ENCODE measurements at regions not wholly inside any gene's neighbourhood (a gene's known extent, or its start where the extent isn't known, plus 50 kb on each side); places are given as distances from the start of the nearest gene placed in this dataset.
"Not testable (repeated sequence)": the region's sequence is repeated elsewhere in the genome, so short reads cannot be mapped to it uniquely, and the experiment has no call there.

DNA sequence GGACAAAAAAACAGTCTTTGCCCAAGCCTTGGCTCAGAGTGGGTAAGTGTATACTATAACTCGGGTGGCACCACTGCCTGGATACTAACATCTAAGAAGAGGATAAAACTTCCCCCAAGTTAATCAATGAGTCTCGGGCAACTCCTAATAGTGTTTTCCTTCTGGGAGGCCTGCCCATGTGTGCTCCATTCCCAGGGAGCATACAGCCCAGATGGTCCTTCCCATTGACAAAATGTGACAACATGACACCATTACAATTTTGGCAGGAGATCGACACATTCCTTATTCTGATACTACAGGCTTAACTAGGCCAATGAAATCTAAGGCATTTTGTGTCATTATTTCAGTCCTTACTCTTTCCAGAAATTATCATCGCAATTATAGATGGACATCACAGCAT is 52.7 kb upstream of the CRIM1 start:
- DNase-seq: no peak

DNA sequence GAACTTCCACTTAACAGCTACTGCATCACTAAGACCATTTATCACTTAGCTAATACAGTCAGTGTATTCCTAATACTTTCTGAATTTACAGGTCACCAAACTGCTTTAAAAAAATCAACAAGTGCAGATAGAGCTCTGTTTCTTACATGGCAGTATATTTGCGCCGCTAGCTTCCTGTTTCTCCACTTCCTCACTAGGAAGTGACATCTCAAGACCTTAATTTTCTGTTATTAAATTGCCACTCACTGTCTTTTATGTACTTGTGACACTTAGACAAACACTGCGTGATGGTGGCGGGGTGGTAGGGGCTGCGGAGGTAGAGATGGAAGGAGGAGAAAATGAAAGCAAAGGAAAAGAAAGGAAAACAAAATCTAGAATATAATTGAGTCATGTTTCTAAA is 53.7 kb upstream of the CRIM1 start:
- DNase-seq: no peak

DNA sequence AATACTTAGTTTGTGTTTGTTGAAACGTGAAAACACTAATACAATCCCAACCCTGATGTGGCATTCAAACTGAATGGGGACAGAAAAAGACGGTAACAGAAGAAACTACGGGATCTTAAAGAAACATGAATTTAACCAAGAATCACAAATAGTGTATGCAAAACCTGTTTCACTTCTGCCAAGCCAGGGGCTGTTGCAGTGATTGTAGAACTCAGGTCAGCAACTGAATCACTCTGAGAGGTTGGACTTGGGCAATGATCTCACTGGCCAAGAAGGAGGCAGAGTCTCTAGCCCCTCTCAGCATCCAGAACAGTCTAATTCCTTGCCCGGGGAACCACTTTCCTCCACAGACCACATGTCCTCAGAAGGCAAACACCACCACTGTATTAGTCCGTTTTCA is 54.9 kb upstream of the CRIM1 start:
- DNase-seq: no peak

DNA sequence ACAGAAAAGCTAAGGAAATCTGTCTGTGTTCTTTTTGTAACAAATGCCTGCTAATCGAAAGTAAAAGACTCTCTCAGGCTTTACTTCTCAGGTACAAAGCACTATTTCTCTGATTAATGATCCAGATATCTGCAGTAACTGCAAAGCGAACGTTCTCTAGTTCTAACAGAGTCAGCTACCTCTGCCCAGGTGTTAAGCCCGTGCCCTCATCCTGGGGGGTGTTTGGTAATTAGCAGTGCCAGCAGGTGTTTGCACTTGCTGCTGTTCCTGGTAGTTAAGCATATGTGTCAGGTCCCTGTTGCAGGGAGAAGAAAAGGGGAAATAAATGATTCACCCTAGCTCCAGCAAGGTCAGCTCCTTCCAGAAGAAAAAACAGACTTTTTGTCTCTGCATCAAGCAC is 58.8 kb upstream of the CRIM1 start:
- no peak for DNase-seq

DNA sequence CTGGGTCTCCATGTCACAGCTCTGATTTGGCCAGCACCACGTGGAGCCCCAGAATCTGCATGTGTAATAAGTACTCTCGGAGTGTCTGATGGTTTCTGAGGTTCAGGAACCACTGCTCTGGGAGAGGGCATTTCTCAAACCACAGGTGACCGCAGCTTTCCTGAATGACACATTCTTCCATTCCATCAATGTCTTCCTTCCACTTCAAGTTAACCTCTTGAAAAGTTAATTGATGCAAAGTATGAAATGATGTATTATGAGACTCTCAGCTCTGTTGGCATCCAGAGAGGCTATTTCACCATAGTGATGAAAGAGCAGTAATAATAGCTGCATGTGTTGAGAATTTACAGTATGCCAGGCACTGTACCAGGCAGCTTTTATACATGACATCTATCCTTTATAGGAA is 61.3 kb upstream of the CRIM1 start:
- no peak for DNase-seq

DNA sequence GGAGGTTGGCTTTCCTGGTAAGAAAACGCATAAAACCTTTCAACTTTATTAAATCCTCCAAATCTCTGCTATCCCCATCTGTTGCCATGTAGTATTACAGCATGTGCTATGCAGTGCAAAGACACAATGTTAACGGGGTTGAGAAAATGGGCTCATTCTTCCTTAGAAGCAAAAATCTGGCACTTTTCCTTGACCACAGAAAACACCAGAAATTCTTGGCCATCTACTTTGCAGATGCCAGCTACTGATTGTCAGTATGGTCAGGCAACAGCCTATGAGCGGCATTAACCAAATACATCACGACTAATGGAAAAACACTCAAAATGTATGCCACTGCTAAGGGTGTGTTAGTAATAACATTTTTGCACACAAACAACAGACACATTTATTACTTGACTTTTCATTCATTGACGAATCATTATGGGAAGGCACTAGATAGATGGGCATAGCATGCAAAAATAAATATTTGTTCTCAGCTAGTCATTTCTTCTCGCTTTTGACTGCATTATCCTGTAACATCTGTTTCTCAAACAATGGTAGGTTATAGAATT is 65.2 kb upstream of the CRIM1 start:
- no peak for DNase-seq

DNA sequence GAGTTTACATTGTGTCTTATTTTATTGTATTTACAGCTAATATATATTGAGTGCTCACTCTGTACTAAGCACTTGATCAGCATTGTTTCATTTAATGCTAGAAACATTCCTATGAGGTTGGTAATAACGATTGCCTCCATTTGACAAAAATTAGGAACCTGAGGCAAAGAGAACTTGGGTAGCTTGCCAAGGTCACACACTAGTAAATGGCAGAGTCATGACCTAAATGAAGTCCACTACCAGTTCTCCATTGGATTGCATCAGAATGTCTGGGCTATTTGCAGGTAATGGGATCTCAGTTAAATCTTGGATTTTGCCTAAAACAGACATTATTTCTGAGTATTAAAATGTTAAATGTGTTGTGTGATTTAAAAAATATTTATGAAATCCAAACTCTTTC is 65.8 kb upstream of the CRIM1 start:
- DNase-seq: no peak

DNA sequence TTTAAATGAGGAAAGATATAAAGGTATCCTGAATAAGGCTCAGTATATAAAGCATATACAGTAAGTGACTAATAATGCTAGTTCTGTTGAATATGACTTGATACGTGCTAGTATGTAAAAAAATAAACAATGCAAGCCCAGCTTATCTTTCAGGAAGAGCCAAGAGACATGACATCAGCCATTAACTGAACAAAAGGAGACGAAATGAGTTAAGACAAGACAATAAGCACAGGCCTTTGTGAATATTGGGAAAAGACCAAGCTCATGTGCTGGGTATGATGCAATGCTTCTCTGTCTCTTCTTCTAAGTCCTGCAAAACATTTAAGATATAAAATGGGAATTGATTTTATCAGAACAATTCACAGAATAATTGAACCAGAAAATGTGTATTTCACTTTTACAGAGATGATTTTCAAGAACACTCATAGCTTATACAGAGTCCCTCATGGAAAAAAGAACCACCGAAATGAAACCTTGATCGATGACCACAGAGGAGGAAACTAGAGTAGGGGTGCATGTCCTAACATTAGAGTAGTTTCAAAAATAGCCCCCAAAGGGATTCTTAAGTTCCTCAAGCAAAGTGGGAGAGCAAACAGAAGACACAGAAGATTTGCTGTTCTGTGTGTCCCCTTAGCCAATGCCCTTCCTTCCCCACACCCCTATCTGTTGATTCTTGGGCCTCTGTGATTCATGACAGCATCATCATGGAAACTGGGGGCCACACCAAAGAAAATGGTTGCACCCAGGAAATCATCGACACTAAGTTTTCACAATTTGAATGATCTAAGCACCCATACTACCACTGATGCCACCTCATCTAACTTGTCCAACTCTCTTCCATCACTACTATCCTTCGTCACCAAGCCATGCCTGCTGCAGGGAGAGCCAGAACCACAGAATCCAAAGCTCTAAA is 68.0 kb upstream of the CRIM1 start:
- no peak for DNase-seq

DNA sequence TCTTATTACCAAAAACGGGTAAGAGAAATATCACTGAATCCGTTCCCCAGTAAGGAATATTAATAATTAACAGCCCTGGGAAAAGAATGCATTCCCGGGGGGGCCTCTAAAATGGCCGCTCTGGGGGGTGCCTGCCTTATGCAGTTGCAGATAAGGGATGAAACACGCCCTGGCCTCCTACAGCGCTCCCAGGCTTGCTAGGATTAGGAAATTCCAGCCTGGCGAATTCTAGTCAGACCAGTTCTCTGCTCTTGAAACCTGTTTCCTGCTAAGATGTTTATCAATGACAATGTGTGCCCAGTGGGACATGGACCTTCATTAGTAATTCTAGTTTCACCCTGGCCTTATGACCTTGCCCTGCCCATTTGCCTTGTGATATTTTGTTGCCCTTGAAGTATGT is 76.1 kb upstream of the CRIM1 start:
- not testable (repeated sequence) for DNase-seq

DNA sequence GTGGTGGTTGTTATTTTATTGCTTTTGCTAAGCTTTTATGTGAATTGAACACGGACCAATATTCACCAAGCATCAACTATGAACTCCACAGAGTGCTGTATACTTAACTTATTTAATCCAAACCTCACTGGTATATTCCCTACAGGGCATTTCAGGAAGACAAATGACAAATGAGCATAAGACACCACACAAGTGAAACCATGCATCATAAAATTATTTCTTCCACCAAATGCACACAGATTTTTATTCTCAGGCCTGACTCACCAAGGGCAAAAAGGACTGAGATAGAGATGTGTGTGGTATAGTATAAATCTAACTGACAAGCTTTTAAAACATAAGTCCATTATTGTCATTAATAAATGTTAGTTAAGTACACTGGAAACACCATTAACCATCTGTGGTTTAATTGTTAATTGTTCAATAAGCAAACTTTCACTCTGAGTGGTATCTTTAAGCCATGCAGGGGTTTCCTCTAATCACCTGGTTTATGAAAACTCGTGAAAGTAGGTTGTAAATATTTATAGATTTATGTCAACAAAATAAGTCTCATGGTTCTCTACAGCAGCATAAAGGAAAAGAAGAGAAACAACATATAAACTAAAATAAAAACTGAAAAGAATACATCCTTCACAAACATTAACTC is 77.6 kb upstream of the CRIM1 start:
- DNase-seq: no peak

DNA sequence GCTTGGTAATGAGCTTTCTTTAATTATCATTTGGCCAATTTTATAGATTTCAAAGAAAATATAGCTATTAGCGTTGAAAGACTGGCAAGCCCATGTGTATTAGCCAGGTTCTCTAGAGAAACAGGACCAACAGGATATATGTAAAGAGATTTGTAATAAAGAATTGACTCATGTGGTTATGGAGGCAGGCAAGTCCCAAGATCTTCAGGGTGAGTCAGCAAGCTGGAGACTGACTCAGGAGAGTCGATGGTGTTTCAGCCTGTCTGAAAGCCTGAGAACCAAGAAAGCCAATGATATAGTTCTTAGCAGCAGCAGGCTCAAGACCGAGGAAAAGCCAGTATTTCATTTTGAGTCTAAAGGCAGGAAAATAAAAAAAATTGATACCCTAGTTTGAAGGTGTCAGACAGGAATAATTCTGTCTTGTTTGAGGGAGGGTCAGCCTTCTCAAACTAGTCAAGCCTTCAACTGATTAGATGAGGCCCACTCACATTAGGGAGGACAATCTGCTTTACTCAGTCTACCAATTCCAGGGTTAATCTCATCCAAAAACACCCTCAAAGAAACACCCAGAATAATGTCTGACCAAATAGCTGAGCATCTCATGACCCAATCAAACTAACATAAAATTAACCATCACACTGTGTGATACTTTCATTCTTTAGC is 78.3 kb upstream of the CRIM1 start:
- DNase-seq: no peak

DNA sequence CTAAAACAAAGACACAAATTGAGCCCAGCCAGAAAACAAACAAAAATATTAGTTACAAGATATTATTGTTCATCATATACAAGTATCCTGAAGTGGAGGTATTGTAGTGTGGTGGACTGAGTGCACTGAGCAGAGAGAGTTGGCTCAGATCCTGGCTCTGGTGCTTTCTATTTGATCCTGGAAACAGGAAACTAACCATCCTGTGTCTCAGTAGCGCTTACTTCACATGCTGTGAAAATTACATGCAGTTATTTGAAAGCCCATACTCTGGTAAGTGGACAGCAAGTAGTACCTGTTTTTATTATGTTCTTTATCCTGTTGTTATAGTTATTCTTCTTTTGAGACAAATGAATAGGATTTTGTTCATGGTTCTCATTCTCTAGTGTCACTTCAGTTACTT is 84.3 kb upstream of the CRIM1 start:
- no peak for DNase-seq

DNA sequence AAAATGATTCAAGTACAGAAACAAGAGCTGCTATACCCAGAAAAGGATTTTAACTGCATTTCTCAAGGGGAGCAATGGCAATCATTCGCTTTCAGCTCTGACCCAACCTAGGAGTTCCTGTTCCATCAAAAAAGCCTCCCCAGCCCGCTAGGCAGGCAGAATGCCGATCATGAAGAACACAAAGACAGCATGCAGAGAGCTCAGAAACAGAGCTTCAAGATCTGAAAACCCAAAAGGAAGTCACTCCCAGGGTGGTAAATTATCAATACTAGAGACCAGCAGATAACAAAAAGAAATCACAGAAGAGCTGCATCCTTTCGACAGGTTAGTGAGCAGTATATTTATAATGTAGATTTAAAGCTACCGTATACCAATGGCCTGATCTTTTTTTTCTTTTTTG is 84.8 kb upstream of the CRIM1 start:
- no peak for DNase-seq

DNA sequence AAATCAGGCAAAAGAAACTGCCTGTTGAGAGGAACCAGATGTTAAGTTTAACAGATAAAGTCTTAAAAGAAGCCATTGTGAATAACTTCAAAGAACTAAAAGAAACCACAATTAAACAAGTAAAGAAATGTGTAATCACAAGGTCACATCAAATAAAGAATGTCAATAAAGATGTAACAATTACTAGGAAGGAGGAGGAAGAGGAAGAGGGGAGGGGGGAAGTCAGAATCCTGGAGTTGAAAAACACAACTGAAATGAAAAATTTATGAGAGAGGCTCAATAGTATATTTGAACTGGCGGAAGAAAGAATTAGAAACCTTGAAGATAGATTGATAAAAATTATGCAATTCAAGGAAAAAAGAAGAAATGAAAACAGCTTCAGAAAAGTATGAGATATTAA is 88.4 kb upstream of the CRIM1 start:
- no peak for DNase-seq

DNA sequence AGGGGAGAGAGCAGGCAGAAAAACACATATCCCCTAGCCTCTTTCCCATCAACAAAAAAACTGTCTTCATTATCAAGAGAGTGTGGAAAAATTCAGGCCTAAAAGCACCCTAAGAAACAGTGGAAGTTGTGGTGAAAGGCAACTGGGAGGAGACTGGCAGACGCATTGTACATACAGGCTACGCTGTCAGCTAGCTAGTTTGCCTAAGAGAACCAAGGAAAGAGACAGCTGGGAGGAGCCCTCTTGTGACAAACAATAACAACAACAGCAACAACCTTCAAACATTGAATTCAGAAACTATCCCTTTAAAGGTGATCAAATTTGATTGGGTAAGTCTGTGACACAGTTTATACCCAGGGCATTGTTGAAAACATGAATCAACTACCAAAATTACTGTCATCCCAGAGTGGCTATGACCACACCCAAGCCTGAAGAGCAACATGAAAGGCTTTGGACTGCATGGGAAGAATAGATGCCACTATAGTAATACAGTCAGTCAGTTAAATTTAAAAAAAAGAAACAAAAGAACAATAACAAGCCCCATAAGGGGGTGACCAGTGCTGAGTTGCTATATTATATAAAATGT is 88.9 kb upstream of the CRIM1 start:
- DNase-seq: no peak

DNA sequence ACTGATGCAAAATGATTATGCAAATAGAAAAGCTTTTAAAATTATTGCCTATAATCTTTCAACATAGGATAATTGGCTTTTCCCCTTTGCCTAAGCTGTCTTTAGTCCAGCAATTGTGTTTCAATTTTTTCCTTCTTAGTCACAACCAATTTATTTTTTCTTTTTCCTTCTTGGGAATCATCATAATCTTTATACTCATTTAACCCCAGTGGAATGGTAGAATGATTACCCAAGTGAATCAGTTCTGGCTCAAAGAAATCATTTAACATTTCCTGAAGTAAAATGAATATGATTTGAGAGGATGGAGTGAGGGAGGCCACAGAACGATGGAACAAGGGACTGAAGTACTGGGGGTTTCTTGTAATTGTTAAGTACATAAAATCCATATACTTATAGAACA is 93.0 kb upstream of the CRIM1 start:
- no peak for DNase-seq

DNA sequence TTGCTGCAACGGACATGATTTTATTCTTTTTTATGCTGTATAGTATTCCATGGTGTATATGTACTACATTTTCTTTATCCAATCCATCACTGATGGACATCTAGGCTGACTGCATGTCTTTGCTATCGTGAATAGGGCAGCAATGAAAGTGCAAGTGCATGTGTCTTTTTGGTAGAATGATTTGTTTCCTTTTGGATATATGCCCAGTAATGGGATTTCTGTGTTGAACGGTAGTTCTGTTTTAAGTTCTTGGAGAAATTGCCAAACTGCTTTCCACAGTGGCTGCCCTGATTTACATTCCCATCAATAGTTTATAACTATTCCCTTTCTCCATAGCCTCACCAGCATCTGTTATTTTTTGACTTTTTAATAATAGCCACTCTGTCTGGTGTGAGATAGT is 99.7 kb upstream of the CRIM1 start:
- no peak for DNase-seq

DNA sequence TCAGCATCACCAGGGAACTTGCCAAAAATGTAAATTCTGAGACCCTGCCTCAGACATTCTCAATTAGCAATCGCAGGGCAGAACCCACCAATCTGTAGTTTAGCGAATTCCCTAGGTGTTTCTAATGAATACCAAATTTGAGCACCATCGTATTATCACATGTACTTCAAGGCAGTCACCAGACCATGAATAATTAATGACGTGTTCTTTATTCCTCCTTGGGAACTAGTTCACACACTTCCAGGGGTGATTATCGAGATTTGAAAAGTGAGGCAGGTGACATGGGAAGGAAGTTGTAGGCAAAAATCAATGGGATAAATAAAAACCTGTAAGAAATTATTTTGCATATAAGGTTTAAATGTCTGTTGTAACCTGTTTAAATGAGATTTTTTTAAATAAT is 102.5 kb upstream of the CRIM1 start:
- DNase-seq: no peak

DNA sequence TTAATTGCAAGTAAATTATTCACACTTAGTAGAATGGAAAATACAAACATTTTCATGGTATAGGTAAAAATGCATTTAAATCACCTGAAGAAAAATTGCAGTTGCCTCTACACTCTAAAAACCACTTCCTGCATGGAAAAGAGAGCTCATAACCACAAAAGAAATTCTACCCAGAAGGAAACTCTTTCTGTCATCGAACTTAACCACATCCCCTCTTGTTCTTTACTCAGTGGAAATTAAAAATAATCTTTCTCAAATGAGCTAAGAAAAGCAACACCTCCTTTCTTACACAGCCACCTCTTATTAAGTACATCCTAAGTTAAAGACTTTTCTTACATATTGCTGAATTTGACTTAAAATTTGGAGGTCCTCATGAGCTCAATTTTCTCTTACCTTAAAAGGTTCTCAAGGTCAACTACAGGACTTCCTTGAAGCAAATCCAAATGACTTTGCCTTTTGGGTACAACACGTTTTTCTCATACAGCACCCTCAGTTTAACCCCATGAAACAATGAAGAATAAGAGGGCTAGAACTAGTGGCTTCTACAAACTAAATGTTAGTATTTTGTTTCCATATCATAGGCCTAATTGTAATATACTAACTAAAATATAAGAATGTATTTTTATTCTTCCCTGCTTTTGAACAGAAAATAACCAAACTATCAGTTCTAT is 109.1 kb upstream of the CRIM1 start:
- peak; percentile 68 for DNase-seq

DNA sequence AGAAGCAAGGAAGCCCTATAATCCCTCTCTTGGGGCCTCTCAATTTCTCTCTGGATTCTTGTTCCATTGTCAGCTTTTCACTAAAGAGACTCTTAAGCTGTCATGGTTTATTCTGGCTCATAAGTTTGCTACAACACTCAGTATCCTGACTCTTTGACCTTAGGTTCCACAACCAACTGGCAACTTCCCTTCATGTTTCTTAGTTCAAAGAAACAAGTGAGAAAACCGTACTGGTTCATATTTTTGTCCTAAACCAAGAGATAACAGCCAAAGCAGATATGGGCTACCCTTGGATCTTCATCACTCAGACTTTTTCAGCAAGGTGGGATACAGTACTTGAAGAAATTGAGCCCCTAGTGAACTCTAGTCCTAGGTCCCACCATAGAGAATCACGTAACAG is 109.9 kb upstream of the CRIM1 start:
- DNase-seq: peak; percentile 9

DNA sequence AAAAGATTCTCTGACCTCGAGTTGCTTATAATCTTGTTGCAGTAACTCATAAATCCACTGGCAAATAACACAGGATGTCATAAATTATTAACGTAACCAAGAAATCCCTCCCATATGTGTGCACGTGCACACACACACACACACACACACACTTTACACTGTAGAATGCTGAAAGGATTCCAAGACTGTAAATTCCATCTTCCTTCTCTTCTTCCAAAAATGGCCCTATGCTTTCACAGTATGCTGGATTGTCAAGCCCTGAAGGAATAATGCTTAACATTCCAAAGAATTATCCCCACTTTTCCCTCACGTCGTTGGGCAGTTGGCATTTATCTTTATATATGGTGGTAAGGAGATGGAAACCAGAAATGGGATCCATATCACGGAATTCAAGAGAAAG is 117.5 kb upstream of the CRIM1 start:
- DNase-seq: no peak

DNA sequence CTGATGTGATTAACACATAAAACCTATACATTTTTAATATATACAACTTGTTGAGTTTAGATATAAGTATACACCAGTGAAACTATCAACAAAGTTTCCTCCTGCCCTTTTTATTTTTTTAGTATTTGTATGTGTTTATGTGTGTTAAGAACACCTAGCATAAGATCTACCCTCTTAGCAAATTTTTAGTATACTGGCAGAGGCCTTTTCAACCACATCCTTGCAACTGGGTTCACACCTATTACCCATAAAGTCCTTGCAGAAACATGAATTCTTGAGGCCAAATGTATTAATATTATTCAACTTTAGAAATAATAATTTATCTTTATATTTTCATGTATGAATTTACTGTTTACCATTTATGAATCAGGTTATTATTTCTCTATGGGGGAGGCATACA is 119.7 kb upstream of the CRIM1 start:
- peak; percentile 40 for DNase-seq

DNA sequence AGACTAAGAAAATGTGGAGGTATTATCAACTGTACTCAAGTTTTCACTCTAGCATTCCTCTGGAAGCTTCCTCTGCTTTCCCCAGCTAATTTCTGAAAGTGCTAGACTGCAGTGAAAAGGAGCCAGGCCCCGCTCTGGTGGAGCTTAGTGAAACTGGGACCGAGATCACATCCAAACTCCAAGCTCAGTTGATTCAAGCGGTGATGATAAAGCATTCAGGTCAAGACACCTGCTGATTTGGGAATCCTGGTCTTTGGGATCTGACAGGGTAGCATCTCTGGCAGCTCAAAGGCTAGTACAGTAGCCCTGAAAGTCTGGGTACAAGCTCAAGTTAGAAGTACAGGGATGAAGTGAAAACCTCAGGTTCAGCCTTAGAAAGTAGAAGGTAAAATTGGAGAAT is 120.2 kb upstream of the CRIM1 start:
- DNase-seq: no peak

Measured in CD4-positive, alpha-beta T cell treated with Interleukin-17A for 1 hour (primary cell).